GM21447 (cell line): ENCODE measurements at regions not wholly inside any gene's neighbourhood (a gene's known extent, or its start where the extent isn't known, plus 50 kb on each side); places are given as distances from the start of the nearest gene placed in this dataset.

Experiments
- ATAC-seq: cut with Tn5 transposase; IDR thresholded peaks from one replicate; pipeline ENCODE4 v1.9.1; 2021; ENCODE audit not compliant: unreplicated experiment

DNA sequence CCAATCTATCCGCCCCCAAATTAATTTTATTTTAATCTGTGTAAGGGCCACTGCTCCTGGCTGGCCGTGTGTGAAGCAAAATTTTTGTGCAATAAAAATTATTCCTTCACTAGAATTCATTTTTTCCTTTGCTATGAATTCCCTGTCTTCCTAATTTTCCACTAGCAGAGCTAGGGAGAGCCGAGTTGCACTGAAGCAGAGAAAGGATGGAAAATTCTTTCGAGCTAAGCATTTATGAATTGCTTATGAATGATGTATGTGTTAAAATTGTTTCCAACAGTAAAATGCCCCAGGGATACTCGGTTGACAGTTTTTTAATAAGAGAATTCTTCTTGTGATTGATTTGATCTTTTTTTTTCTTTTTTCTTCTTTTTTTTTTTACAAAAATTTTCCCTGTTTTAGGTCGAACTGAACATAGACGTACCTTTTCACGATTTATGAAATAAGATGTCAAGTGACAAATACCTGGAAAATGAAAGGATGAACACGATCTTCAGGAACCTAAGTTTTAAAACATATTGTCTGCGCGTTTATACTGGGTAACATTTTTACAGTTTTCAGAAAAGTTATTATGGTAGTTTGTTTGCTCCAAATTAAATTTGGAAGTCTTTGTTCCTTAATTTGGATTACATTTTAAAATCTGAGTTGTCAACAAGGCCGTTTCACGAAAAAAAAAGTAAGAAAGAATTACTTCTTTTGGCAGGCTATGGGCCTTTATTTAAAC is 288.8 kb upstream of the NFE2L3 start:
- no peak for ATAC-seq

DNA sequence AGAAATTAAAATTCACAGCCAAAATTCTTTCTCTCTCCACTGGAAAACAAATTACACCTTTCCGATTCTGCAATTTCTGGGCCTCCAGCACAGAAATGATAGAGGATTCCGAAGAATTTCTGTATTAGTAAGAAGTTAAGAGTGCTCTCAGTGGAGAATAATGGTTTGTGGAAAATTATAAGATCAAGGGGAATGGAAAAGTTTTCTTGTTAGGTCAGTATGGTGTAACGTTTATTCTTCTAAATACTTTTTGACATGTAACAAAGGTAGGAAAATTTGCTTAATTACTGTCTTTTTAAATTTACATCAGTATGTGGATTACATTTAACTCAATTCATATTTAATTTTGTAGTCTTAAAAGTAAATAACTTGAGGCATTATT is 288.3 kb upstream of the NFE2L3 start:
- no peak for ATAC-seq

DNA sequence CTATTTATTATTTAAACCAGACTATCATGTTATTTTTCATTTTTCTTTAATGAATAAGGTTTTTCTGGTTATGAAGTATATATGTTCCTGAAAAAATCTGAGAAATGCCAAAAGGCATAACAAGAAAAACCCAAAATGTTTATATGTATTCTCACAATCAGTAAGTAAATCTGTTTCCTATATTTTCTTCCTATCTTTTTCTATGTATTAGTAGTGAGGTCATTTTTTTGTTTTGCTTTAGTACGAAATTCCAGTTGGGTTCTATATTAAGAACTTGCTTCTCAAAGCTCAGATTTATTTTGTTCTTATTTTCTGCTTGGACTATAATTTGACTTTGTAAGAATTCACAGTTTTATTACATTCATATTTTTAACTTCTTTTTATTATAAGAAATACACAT is 287.5 kb upstream of the NFE2L3 start:
- ATAC-seq: no peak

DNA sequence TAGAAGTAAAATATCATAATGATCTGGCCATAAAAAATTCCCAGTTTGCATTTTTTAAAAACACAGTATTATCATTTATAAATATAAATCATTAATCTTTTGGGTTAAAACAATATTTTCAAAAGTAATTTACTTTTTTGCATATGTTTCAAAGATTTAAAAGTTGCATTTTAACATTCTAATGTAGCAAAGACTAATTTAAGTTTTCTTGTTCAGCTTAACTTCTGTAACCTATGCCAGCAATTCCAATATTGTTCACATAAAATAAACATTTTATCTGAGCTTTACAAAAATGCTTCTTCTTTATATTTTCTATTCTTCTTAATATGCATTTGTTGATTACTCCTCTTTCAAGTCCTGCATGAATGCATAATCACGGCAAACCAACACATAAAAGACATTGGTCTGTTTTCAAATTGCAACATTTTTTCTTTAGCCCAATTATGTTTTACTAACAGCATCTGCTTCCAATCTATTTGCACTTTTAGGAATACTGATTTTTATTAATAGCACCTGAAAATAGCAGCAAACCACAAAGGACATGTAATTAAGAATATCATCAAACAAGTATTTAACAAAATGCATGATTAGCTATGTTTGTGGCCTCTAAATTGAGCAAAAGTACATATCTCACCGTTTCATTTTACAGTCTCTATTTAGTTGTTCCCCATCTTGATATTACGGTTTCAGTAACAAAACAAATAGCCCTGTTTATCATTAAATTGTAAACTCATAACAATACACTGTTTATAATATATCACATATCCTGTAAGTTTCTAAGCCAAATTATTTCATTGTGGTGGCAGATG is 286.9 kb upstream of the NFE2L3 start:
- ATAC-seq: no peak

DNA sequence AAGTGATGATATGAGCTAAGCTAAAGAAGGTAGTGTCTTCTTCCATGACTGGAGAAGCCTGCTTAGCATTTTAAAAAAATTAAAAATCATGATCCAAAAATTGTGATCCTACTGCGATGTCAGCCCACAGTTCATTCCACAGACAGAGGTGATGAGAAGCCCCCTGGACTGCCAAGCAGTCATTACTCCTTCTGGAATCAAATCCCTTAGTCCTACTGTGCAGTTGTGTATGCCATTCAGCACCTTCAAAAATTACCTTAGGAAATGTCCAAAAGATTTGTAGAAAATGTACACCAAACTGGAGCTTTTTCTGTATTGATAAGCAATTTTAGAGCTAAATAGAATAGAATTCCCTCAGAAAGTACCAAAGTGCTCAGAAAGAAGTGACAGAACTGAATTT is 283.5 kb upstream of the NFE2L3 start:
- no peak for ATAC-seq

DNA sequence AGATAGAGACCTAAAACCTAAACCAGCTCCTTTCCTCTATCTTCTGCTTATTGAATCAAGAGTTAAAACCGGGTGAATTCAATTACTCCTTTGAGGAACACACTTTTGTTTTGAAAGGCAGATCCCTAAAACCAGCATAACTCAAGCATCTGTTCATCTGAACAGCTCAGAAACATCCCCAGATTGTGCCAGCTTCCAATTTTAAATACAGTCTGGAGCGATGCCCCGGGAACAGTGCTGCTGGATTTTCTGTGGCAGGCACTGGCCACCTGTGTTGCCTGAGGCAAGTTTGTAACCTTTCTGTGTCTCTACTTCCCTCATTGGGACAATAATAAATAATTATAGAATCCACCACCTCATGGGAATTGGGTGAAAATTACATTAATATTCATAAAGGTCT is 281.4 kb upstream of the NFE2L3 start:
- no peak for ATAC-seq

DNA sequence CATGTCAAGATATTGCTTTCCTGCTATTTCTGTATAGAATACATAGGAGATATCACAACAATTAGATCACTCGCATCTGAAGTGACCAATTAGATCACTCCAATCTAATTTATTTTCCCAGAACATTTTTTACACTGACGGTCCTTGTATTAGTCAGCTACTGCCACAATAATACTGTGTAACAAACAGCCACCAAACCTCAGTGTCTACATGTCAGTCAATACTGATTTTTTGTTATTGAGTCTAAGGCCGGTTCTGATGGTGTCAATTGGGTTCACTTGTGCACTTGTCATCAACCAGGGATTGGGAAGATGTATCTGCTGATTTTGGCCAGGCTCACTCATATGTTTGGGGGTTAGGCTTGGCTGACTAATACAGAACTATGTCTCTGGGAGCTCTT is 275.9 kb upstream of the NFE2L3 start:
- ATAC-seq: no peak

DNA sequence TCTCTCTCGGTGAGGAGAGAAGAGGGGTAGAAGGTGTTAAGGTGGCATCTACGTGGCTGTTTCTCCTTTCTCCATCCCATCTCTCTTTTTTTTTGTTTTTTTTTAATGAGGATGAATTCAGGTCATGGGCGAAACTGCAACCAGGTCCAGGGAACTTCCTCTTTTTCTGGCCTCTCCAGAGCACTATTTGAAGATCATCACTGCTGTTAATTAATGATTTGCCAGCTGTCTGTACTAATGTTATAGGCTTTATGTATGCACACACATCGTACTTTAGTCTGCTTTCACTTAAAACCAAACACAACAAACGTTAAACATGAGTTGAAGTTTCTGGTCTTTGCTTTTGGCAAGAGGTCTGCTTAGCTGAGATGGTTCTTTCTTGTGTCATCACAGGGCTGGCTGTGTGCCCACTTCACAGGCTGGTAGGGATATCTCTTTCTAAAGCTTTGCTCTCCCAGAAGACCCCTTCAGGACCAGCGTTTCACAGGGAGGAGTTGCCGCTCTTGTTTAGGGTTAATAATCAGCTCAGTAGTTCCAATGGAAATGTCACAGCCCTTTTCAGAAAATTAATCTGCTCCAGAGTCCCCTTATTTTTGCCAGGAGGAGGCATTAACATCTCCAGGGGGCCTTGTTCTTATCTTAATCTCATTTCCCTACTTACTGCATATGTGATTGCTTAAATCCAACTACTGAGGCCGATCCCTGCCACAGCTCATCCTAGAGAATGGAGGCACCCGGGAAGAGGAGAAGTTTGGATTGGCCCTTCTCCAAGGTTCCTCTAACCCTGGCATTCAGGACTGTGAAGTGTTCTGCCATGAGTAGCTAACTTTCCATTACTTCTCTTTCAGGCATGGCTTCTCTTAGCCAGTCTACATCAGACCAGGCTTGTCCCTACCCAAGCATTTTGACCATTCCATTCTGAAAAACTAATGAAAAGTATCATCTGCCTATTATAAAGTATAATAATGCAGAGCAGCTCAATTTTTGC is 273.9 kb upstream of the NFE2L3 start:
- ATAC-seq: peak; percentile 86

DNA sequence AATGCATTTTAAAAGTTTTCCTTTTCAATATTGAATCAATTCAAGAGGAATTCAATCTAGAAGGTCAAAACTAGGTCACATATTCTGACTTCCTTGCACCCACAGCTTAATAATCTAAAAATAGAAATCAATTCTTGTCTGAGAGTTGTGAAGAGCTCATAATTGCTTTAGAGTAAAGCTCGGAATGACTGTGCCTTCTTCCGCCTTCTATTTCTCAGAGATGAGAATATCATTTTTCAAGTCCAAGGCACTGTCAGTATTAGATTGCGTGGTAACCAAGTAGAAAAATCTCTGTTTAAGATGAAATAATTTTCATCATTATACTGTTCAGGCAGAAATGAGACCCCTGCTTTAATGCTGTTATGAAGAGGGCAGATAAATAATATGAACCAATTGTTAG is 272.2 kb upstream of the NFE2L3 start:
- no peak for ATAC-seq

DNA sequence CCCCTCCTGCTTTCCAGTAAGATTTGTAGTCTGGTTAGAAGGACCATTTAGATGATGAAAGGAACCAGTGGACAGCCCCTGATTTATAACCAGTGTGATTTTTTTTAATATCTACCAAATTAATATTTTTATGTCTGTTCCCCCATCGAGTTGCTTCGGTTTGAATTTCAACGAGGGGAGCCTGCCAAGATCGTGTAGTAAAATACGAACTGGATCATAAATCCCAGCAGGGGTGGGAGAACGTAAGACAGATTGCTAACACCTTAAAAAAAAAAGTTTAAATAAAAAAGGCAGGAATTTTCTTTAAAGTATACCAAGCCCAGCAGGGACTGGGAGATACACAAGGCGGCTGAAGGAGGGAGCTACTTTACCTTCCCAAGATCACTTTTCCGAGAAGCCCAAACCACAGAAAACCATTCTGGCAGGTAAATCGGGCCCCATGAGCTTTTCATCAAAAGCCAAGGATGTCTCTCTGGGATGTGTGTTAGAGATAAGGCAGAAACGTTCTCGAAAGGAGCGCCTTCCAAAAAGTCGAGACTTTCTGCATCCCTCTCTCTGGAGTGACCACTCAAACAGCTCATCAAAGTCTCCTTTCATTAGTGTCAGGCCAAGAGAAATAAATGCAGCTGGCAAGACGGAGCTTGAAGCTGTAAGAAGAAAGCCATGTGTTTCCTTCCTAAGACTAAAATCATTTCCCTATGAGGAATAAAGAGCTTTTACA is 270.5 kb upstream of the NFE2L3 start:
- ATAC-seq: no peak

DNA sequence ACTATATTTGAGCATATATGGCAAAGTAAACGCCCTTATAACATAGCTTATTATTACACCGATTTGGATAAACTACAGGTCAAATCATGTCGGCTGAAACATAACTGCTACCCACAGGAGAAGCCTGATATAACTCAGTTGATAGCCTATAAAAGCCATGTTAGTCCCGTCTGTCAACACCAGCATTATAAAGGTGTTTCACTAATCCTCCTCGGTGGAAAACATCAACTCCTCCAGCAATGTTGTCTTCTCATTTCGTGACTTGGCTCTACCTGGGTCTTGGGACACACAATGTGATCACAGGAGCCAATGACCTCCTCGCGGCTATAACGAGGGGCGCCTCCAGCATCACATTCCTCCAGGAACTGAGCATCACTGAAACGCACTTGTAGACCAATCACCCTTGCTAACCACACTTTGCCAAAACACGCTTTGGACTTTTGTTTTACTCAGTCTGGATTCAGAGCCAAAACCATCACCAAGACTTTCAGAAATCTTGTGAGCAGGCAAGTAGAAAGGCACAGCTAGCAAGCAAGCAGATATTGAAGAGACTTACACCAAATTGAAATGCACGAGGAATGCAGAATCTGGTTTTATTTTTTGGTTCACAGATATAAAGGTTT is 269.7 kb upstream of the NFE2L3 start:
- no peak for ATAC-seq

DNA sequence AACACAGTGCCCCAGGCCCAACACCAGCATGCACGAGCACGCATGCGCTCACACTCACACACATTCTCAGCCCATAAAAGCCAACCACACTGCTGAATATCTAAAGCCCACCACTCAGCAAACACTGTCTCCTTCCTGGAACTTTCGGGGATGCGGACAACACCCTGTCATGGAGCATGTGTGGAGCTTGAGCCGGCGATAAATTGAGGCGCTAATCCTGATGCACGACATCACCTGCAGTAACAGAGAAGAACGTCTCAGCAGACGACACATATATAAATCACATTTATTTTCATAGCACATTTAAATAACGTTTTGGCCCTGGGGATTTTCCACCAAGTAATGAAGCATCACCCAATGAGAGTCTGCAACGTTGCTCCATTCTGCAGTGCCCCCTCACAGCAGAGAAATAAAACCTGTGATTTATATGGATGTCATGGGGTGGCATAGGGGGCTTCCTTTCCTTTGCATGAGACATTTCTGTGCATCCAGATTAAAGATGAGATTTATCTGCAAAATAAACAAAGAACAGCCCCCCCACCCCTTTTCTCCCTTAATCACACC is 267.7 kb upstream of the NFE2L3 start:
- ATAC-seq: no peak

DNA sequence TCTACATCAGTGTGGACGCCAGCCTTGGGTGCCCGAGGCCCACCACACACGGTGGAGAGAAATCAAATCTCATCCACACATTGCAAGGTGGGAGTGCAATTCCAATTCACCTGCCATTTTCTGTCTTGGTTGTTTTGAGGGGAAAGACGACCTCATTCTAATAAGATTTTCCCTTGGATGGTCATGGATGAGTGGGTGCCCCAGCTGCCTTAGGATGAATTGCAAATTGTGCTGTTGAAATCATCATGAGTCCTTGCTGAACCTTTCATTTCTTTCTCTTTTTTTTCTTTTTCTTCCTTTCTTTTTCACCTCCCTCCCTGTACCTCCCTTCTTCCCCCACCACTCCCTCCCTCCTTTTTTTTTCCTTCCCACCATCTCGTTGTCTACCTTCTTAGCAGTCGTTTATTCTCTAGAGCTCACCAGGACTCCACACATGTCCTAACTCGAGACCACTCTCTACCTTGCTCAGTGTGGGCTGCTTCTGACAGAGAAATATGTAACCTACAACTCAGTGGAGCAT is 266.9 kb upstream of the NFE2L3 start:
- ATAC-seq: no peak

DNA sequence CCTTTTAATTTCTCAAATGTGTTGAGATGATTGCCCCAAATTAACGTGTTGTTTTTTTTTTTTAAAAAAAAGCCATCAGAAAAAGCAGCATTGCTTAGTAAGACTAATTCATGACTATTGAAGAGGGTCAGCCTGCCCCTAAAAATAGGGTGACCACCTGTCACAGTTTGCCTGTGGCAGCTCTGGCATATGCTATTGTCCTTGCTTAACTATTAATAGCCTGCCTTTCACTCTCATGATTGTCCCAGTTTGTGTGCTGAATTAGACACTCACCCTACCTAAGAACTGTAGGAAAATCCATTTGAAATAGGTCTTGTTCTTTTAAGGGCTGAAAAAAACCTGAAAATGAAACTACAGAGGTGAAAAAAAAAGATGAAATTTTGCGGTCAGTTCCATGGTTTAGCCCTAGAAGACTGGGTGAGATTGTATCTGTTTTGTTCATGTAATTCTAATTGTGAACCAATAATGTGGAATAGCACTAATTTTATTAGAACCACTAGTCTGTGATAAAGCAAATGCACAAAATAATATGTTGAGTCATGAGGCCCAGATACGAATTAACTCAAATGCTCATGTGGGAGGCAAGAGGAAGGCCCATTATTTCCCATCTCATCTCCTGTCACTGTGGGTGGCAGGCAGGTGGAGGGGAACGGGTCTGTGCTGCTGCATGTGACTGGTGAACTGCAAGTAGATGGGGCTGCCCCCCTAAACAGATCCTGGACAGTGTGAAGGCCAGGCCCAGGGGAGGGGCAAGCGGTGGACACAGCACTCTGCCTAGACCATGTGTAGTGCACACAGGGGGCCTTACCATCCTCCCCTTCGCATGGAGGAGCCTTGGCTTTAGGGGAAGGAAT is 265.4 kb upstream of the NFE2L3 start:
- no peak for ATAC-seq

DNA sequence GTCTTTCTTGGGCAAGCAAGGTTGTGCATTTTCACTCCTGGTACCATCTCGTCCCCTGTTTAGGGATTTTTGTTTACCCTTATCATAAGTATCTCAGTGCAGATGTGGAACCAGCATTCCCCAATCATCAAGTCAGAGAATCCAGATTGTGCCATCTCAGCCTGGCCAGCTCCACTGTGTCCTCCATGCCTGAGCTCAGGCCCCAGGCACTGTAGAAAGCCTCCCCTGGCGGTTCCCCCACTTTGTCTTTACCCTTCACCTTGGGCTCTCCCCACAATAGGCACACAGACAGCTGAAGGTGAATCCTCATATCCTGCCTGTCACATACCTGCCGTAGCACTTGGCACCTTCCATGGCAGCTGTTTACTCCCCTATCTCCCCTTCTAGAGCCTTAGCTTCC is 264.7 kb upstream of the NFE2L3 start:
- ATAC-seq: no peak

DNA sequence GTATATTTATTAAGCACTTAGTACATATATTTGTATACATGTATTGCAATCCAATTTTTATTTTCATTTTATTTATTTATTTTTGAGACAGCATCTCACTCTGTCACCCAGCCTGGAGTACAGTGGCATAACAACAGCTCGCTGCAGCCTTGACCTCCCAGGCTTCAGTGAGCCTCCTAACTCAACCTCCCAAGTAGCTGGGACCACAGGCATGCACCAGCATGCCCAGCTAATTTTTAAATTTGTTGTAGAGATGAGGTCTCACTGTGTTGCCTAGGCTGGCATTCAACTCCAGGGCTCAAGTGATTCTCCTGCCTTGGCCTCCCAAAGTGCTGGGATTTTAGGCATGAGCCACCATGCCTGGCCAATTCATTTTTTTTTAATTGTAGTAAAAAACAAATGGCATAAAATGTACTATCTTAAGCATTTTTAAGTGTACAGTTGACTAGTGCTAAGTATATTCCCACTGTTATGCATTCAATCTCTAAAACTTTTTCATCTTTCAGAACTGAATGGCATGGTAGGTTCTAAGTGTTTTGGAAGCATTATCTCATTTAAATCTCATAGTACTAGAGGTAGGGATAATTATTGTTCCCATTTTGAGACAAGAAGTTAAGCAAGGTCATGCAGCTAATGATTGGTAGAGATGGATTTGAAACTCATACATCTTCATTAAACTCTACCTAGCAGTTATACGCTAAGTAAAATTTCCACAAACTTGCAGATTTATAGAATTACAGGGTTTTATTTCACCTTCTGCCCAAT is 264.0 kb upstream of the NFE2L3 start:
- no peak for ATAC-seq

DNA sequence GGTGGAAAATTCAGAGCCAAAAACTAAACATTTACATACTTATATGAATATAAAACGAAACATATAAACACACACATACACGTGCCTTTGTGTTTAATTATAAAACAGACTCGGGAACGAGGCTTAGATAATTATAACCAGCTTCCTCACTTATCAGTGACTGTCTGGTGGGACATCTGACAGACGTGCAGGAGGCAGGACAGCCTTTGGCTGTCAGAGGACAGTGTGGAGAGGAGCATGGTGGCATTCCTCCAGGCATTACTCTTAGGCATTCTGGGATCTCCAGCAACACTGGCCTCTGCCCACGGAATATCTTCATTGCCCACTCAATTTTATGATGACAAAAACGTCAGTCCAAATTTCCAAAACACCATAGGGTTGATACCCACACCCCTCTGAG is 262.2 kb upstream of the NFE2L3 start:
- ATAC-seq: no peak

DNA sequence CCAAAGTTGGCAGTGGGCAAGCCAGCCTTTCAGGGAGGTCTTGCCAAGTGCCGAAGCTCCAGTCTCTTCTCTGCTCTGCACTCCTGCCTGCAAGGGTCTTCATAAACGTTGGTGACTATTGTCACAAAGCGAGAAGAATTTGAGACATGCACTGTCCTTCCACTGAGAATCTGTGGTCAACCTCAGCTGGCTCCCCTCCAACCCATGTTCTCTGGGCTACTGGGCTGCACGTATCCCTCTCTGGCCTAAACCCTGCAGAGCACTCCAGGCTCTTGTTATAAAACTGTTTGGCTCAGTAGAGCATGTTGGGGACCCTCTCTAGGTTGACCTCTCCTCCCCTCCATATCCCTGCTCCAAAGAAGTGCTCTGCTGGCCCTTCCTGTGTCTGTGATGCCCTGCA is 260.4 kb upstream of the NFE2L3 start:
- ATAC-seq: no peak
